ENCODE measurements at regions not wholly inside any gene's neighbourhood (a gene's known extent, or its start where the extent isn't known, plus 50 kb on each side); places are given as distances from the start of the nearest gene placed in this dataset.

DNA sequence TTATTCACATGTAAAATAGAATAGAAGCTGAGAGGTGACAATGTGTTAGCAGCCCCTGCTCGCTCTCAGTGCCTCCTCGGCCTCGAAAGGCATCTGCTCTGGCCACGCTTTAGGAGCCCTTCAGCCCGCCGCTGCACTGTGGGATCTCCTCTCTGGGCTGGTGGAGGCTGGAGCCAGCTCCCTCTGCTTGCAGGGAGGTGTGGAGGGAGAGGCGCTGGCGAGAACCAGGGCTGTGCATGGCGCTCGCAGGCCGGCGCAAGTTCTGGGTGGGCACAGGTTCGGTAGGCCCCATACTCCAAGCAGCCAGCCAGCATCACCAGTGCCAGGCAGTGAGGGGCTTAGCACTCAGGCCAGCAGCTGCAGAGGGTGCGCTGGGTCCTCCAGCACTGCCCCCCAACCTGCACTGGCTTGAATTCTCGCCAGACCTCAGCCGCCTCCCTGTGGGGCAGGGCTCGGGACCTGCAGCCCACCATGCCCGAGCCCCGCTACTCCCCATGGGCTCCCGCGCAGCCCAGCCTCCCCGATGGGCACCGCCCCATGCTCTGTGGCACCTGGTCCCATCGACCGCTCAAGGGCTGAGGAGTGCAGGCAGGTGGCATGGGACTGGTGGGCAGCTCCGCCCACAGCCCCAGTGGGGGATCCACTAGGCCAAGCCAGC lies 1346.7 kb upstream of the IGFBP7 start:
- Histone ChIP-seq H3K4me3 (no peak overlapping the region), H3K9me2 (ENCODE audit: insufficient read depth) (no peaks in the 10 kb centered on the region), H3K4me2 (no peak overlapping the region), H3K4me1 (ENCODE audit: insufficient read depth) (no peaks in the 10 kb centered on the region), H3K36me3 (ENCODE audit: insufficient read depth) (no peaks in the 10 kb centered on the region), H3K27me3 (ENCODE audit: insufficient read depth) (no peaks in the 10 kb centered on the region), H3K27ac (ENCODE audit: low read depth) (no peak overlapping the region), H2AFZ (peak overlapping the region; percentile 56), H3K79me2 (replicated peaks; ENCODE audit: insufficient read depth) (no peaks in the 10 kb centered on the region), H3F3A (replicated peaks; ENCODE audit: low read depth) (no peaks in the 10 kb centered on the region), H4K20me1 (replicated peaks; ENCODE audit: insufficient read depth) (no peaks in the 10 kb centered on the region)
- no peaks in the 10 kb centered on the region for H3K4me1 Mint-ChIP-seq
- no peak overlapping the region for H3K27ac Mint-ChIP-seq
- DNase-seq (ENCODE audit: low spot score) (no peak), ATAC-seq (no peak)
- H3K27me3 Mint-ChIP-seq (ENCODE audit: insufficient read depth, low read depth, poor library complexity): no peaks in the 10 kb centered on the region
- peaks cover 26% of the 10 kb centered on the region; the same call in 2 of the 3 replicates for H3K9me3 Mint-ChIP-seq
- no peak overlapping the region for H3K4me3 Mint-ChIP-seq
- TF ChIP-seq EZH2 (IDR thresholded peaks at IDR 0.05; ENCODE audit: low read depth, unreplicated experiment): no peak
- no peak for TF ChIP-seq EZH2phosphoT487 (IDR thresholded peaks at IDR 0.05; ENCODE audit: unreplicated experiment)
- TF ChIP-seq ZNF114 (CRISPR knock-in tag; IDR thresholded peaks at IDR 0.05): no peak
- TF ChIP-seq, protein P1, sequence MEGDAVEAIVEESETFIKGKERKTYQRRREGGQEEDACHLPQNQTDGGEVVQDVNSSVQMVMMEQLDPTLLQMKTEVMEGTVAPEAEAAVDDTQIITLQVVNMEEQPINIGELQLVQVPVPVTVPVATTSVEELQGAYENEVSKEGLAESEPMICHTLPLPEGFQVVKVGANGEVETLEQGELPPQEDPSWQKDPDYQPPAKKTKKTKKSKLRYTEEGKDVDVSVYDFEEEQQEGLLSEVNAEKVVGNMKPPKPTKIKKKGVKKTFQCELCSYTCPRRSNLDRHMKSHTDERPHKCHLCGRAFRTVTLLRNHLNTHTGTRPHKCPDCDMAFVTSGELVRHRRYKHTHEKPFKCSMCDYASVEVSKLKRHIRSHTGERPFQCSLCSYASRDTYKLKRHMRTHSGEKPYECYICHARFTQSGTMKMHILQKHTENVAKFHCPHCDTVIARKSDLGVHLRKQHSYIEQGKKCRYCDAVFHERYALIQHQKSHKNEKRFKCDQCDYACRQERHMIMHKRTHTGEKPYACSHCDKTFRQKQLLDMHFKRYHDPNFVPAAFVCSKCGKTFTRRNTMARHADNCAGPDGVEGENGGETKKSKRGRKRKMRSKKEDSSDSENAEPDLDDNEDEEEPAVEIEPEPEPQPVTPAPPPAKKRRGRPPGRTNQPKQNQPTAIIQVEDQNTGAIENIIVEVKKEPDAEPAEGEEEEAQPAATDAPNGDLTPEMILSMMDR (conservative IDR thresholded peaks at IDR 0.05; ENCODE audit: low read depth in 2 of 2): no peak
- TF ChIP-seq NANOG (IDR thresholded peaks at IDR 0.05; ENCODE audit: borderline replicate concordance): no peak
- no peak for TF ChIP-seq JUNB (IDR thresholded peaks at IDR 0.05; ENCODE audit: unreplicated experiment)
- no peak for TF ChIP-seq ZNF331 (CRISPR knock-in tag; IDR thresholded peaks at IDR 0.05; ENCODE audit: low read depth)
- no peak for TF ChIP-seq POLR2AphosphoS5 (IDR thresholded peaks at IDR 0.05; ENCODE audit: low read depth)
- TF ChIP-seq STAT1 (IDR thresholded peaks at IDR 0.05; ENCODE audit: unreplicated experiment): no peak
- H3K36me3 Mint-ChIP-seq (ENCODE audit: low read depth): no peaks in the 10 kb centered on the region; the same call in 2 of the 3 replicates

DNA sequence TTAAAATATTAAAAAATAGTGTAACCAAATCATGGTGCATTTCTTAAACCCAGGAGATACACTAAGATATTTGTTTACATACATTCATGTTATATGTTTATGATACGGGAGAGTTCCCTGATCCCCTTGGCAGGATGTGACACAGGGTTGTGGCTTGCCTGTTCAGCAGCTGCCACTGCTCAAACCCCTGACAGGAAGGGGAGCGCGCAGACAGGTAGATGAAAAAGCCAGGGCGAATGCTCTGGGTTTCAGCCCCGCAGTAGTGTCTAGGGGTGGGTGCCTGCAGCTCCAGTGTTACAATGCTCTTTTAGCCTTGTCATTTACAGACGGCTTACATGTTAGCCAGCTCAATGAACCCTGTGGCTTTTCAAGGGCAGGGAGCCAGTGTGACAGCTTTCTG lies 1343.8 kb upstream of the IGFBP7 start:
- no peaks in the 10 kb centered on the region for H3K27me3 Mint-ChIP-seq (ENCODE audit: insufficient read depth, low read depth, poor library complexity)
- Histone ChIP-seq H4K20me1 (replicated peaks; ENCODE audit: insufficient read depth) (no peaks in the 10 kb centered on the region), H3K4me1 (ENCODE audit: insufficient read depth) (no peaks in the 10 kb centered on the region), H2AFZ (peak overlapping the region; percentile 38; the same call in 1 of the 2 replicates), H3K27ac (ENCODE audit: low read depth) (no peak overlapping the region), H3K36me3 (ENCODE audit: insufficient read depth) (no peaks in the 10 kb centered on the region), H3K4me3 (no peak overlapping the region), H3F3A (replicated peaks; ENCODE audit: low read depth) (no peaks in the 10 kb centered on the region), H3K4me2 (no peak overlapping the region), H3K79me2 (replicated peaks; ENCODE audit: insufficient read depth) (no peaks in the 10 kb centered on the region), H3K27me3 (ENCODE audit: insufficient read depth) (no peaks in the 10 kb centered on the region), H3K9me2 (ENCODE audit: insufficient read depth) (no peaks in the 10 kb centered on the region)
- ATAC-seq (no peak), DNase-seq (ENCODE audit: low spot score) (no peak)
- H3K4me3 Mint-ChIP-seq: no peak overlapping the region
- H3K27ac Mint-ChIP-seq: no peak overlapping the region
- no peaks in the 10 kb centered on the region; the same call in 2 of the 3 replicates for H3K36me3 Mint-ChIP-seq (ENCODE audit: low read depth)
- H3K4me1 Mint-ChIP-seq: no peaks in the 10 kb centered on the region
- peaks cover 11% of the 10 kb centered on the region; the same call in 2 of the 3 replicates for H3K9me3 Mint-ChIP-seq
- TF ChIP-seq, protein P1 (conservative IDR thresholded peaks at IDR 0.05; ENCODE audit: low read depth in 2 of 2): no peak
- no peak for TF ChIP-seq POLR2AphosphoS5 (IDR thresholded peaks at IDR 0.05; ENCODE audit: low read depth)
- TF ChIP-seq, protein P2, sequence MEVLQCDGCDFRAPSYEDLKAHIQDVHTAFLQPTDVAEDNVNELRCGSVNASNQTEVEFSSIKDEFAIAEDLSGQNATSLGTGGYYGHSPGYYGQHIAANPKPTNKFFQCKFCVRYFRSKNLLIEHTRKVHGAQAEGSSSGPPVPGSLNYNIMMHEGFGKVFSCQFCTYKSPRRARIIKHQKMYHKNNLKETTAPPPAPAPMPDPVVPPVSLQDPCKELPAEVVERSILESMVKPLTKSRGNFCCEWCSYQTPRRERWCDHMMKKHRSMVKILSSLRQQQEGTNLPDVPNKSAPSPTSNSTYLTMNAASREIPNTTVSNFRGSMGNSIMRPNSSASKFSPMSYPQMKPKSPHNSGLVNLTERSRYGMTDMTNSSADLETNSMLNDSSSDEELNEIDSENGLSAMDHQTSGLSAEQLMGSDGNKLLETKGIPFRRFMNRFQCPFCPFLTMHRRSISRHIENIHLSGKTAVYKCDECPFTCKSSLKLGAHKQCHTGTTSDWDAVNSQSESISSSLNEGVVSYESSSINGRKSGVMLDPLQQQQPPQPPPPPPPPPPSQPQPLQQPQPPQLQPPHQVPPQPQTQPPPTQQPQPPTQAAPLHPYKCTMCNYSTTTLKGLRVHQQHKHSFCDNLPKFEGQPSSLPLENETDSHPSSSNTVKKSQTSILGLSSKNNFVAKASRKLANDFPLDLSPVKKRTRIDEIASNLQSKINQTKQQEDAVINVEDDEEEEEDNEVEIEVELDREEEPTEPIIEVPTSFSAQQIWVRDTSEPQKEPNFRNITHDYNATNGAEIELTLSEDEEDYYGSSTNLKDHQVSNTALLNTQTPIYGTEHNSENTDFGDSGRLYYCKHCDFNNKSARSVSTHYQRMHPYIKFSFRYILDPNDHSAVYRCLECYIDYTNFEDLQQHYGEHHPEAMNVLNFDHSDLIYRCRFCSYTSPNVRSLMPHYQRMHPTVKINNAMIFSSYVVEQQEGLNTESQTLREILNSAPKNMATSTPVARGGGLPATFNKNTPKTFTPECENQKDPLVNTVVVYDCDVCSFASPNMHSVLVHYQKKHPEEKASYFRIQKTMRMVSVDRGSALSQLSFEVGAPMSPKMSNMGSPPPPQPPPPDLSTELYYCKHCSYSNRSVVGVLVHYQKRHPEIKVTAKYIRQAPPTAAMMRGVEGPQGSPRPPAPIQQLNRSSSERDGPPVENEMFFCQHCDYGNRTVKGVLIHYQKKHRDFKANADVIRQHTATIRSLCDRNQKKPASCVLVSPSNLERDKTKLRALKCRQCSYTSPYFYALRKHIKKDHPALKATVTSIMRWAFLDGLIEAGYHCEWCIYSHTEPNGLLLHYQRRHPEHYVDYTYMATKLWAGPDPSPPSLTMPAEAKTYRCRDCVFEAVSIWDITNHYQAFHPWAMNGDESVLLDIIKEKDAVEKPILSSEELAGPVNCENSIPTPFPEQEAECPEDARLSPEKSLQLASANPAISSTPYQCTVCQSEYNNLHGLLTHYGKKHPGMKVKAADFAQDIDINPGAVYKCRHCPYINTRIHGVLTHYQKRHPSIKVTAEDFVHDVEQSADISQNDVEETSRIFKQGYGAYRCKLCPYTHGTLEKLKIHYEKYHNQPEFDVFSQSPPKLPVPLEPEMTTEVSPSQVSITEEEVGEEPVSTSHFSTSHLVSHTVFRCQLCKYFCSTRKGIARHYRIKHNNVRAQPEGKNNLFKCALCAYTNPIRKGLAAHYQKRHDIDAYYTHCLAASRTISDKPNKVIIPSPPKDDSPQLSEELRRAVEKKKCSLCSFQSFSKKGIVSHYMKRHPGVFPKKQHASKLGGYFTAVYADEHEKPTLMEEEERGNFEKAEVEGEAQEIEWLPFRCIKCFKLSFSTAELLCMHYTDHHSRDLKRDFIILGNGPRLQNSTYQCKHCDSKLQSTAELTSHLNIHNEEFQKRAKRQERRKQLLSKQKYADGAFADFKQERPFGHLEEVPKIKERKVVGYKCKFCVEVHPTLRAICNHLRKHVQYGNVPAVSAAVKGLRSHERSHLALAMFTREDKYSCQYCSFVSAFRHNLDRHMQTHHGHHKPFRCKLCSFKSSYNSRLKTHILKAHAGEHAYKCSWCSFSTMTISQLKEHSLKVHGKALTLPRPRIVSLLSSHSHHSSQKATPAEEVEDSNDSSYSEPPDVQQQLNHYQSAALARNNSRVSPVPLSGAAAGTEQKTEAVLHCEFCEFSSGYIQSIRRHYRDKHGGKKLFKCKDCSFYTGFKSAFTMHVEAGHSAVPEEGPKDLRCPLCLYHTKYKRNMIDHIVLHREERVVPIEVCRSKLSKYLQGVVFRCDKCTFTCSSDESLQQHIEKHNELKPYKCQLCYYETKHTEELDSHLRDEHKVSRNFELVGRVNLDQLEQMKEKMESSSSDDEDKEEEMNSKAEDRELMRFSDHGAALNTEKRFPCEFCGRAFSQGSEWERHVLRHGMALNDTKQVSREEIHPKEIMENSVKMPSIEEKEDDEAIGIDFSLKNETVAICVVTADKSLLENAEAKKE (CRISPR knock-in tag; IDR thresholded peaks at IDR 0.05): no peak

Data from GM23338 (cell line).